ENCODE measurements at regions not wholly inside any gene's neighbourhood (a gene's known extent, or its start where the extent isn't known, plus 50 kb on each side); places are given as distances from the start of the nearest gene placed in this dataset.

GRCh38 chr15:58235961-58236360 lies 97.8 kb downstream of the AQP9 start:
- ATAC-seq (no peak), DNase-seq (no peak)

- DNase-seq (no peak), ATAC-seq (no peak)
These were observed 102.2 kb downstream of the AQP9 start for GRCh38 chr15:58240191-58240932.

GRCh38 chr15:58241872-58242271 lies 103.7 kb downstream of the AQP9 start:
- DNase-seq (no peak), ATAC-seq (no peak)

- DNase-seq (no peak), ATAC-seq (no peak)
These were observed 104.9 kb downstream of the AQP9 start for GRCh38 chr15:58243070-58243469.

GRCh38 chr15:58244536-58244935 lies 106.4 kb downstream of the AQP9 start:
- DNase-seq (no peak), ATAC-seq (no peak)

GRCh38 chr15:58246041-58246440 lies 107.9 kb downstream of the AQP9 start:
- DNase-seq, result no peak
- ATAC-seq, result no peak

- ATAC-seq (no peak), DNase-seq (no peak)
These were observed 110.0 kb downstream of the AQP9 start for GRCh38 chr15:58247855-58248842.

- DNase-seq, result no peak
- peak; percentile 68 for ATAC-seq
These were observed 111.6 kb downstream of the AQP9 start for GRCh38 chr15:58249646-58250312.

- ATAC-seq (no peak), DNase-seq (no peak)
These were observed 114.6 kb downstream of the AQP9 start for GRCh38 chr15:58252586-58253323.

- ATAC-seq, result no peak
- no peak for DNase-seq
These were observed 119.7 kb downstream of the AQP9 start for GRCh38 chr15:58257776-58258325.

GRCh38 chr15:58258501-58259292 lies 120.5 kb downstream of the AQP9 start:
- ATAC-seq (no peak), DNase-seq (no peak)

GRCh38 chr15:58260205-58260724 lies 122.1 kb downstream of the AQP9 start:
- no peak for ATAC-seq
- no peak for DNase-seq

GRCh38 chr15:58260725-58261267 lies 122.6 kb downstream of the AQP9 start:
- ATAC-seq (no peak), DNase-seq (no peak)

- DNase-seq (no peak), ATAC-seq (no peak)
These were observed 123.2 kb downstream of the AQP9 start for GRCh38 chr15:58261368-58261767.

GRCh38 chr15:58264053-58264971 lies 126.1 kb downstream of the AQP9 start:
- DNase-seq, result no peak
- ATAC-seq, result no peak

GRCh38 chr15:58267051-58267450 lies 128.9 kb downstream of the AQP9 start:
- DNase-seq, result no peak
- no peak for ATAC-seq

- no peak for ATAC-seq
- no peak for DNase-seq
These were observed 130.6 kb downstream of the AQP9 start for GRCh38 chr15:58268746-58269267.

GRCh38 chr15:58269455-58270414 lies 131.6 kb downstream of the AQP9 start:
- DNase-seq (peak; percentile 16), ATAC-seq (peak; percentile 66)

Data from stimulated activated naive CD8-positive, alpha-beta T cell treated with anti-CD3 and anti-CD28 coated beads, Interleukin-15, Interleukin-2, amounts not matched to agents 100 U/mL and 50 U/mL, for 24 hours (primary cell).